GM12891 (cell line): ENCODE measurements at regions not wholly inside any gene's neighbourhood (a gene's known extent, or its start where the extent isn't known, plus 50 kb on each side); places are given as distances from the start of the nearest gene placed in this dataset.

Experiments used
- DNase-seq: peaks from one replicate; pipeline ENCODE4 v3.0.0; 2011; ENCODE audit warnings: low spot score; ENCODE audit not compliant: insufficient read length
- FAIRE-seq: peaks from 2 replicates; lab custom pipeline; 2011; peaks lifted over from hg19 to GRCh38; lab: Jason Lieb, UNC
- PAX5 ChIP-seq: IDR thresholded peaks from 2 replicates; pipeline ENCODE4 v1.6.1; 2011; ENCODE audit warnings: low read length, moderate library complexity, mild to moderate bottlenecking; ENCODE audit not compliant: insufficient read depth, severe bottlenecking
- POLR2A ChIP-seq: IDR thresholded peaks from 2 replicates; pipeline ENCODE4 v1.6.1; 2011; ENCODE audit warnings: low read depth, low read length, control low read depth
- POLR2AphosphoS5 ChIP-seq: IDR thresholded peaks from 2 replicates; pipeline ENCODE4 v1.6.1; 2011; ENCODE audit warnings: low read depth, low read length, control low read depth
- POU2F2 ChIP-seq: IDR thresholded peaks from 2 replicates; pipeline ENCODE4 v1.6.1; 2011; ENCODE audit warnings: low read depth, mild to moderate bottlenecking, control low read depth, low read length, moderate library complexity
- SPI1 ChIP-seq: IDR thresholded peaks from 2 replicates; pipeline ENCODE4 v1.6.1; 2011; ENCODE audit warnings: low read depth, low read length, control low read depth
- TAF1 ChIP-seq: IDR thresholded peaks from 2 replicates; pipeline ENCODE4 v1.6.1; 2011; ENCODE audit warnings: low read depth, low read length, control low read depth

DNA sequence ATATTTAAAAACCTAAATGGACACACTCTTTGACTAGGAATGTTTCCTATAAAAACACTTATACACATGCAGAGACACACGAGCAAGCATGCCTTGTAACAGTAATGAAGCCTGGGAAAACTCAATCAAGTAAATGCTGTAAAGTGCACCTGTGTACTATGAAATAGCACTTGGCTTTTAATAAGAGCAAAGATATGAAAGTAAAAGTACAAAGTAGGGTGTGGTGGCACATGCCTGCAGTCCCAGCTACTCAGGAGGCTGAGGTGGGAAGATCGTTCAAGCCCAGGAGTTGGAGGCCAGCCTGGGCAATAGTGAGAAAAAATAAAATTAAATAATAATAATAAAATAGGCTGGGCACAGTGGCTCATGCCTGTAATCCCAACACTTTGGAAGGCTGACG is 166.9 kb upstream of the GRK3 start:
- DNase-seq (no peak), FAIRE-seq (no peak)
- TF ChIP-seq POLR2A, result no peak
- no peak for TF ChIP-seq SPI1
- no peak for TF ChIP-seq POU2F2
- TF ChIP-seq POLR2AphosphoS5, result no peak
- TF ChIP-seq PAX5, result no peak
- no peak for TF ChIP-seq TAF1

DNA sequence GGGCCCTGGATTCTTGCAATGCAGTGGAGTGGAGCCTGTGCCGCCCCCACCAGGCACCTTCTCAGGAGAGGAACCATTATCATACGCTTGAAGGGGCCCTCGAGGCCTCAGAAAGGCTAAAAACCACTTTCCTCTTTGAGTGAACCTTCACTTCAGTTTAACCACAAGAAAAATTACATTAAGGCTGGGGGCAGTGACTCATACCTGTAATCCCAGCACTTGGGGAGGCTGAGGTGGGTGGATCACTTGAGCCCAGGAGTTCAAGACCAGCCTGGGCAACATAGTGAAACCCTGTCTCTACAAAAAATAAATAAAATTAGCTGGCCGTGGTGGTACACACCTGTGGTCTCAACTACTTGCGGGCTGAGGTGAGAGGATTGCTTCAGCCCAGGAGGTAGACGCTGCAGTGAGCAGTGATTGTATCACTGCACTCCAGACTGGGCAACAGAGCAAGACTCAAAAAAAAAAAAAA is 165.8 kb upstream of the GRK3 start:
- FAIRE-seq, result peak; percentile 85

DNA sequence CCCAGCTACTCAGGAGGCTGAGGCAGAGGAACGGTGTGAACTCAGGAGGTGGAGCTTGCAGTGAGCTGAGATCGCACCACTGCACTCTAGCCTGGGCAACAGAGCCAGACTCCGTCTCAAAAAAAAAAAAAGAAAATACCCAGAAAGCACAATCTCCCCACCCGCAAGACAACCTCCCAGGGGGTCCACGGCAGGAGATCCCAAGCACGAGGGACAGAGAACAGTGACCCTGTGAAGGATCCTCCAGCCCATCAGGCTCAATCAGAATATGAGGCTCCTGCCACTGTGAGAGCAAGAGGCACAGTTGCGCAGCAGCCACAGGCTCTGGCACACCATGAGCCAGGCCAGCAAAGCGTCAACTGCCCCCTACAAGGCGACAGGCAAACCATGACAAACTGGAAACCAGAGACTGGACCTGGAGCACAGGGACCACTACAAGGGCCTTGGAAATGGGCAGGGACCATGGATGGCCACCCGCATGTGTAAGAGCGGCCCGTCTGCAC is 164.8 kb upstream of the GRK3 start:
- DNase-seq, result no peak

More for the DNA sequence above, 165.8 kb upstream of the GRK3 start:
- peak; percentile 68 for DNase-seq
- TF ChIP-seq POU2F2 (peak; percentile 59; the same call in 1 of the 2 replicates), SPI1 (peak; percentile 42; the same call in 1 of the 2 replicates), PAX5 (peak; percentile 5)

DNA sequence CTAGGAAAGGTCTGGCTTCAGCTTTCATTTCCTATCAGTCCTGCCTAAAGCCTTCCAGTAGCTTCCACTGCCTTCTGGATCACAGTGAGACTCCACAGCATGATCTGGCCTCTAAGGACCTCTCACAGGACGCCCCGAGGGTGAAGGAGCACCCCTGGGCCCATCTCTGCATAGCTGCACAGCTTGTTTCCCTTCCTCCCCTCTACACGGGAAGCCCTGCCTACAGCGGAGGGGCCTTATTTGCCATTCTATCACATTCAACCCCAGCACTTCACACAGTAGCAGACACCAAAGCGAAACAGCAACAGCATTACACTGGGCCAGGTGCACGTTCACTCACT is 162.3 kb upstream of the GRK3 start:
- DNase-seq (no peak), FAIRE-seq (peak; percentile 97)
- peak; percentile 18; the same call in 1 of the 2 replicates for TF ChIP-seq POU2F2
- TF ChIP-seq POLR2AphosphoS5, result no peak
- TF ChIP-seq POLR2A, result no peak
- 0 out of 2 replicates have a peak, but pooled peaks have one; percentile 21 for TF ChIP-seq SPI1
- no peak for TF ChIP-seq TAF1
- TF ChIP-seq PAX5, result no peak

More for the DNA sequence above, 164.8 kb upstream of the GRK3 start:
- FAIRE-seq, result no peak
- TF ChIP-seq SPI1, result no peak
- no peak for TF ChIP-seq POU2F2
- TF ChIP-seq POLR2AphosphoS5, result no peak

DNA sequence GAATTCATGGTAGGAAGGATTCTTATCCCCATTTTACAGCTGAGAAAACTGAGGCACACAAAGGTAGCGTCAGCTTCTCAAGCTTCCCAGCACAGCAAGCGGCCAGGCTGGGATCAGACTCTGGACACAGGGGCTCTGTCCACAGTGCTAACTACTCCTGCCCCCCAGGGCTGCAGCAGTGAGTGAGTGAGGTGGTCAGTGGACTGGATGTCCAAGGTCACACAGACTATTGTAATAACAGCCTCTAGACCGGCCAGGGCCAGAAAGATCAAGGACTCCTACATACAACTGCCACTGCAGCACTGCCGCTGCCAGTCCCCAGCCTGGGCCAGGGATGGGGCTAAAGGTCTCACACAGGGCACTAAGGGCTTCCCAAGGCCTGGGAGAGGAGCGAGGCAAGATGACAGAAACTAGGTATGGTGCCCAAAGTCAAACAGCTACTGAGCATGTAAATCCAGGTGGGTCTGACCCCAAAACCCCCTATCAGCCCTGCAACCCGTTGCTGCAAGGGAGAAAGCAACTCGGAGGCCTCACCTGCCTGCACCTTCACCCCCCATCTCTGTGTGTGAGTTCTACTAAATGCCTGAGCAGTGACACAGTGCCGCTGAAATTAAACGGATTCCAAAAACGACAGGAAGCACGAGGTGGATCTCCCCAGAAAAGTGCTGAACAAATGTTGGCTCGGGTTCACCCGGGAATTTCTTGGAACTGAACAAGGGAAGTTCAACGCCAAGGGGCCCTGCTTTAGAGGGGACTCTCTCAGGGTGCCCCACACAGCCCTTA is 161.8 kb upstream of the GRK3 start:
- DNase-seq (no peak), FAIRE-seq (peak; percentile 58)
- TF ChIP-seq SPI1 (no peak), POLR2AphosphoS5 (no peak), POU2F2 (no peak), POLR2A (no peak), PAX5 (no peak), TAF1 (no peak)

DNA sequence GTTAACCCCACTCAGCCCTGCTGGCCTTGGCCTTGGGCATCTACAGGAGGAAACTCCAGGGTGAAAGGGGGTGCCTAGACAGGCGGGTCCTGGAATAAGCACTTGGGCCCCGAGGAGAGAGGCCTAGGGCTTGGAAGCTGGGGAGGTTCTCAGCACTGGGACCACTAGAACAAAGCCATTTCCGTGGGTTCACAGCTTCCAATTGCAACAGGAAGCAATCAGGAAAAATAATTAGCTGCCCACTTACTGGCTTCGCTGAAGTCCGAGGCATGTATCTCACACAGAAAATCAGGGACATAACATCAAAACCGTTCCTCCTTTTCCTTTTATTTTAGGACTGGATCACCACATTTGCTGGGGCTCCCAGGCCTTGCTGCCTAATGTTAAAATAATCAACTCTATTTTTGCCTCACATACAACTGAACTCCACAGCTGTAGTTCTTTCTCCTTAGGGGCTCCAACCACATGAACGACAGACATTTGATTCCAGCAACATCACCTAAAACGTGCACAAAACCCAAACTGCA is 161.1 kb upstream of the GRK3 start:
- TF ChIP-seq POLR2A (no peak), PAX5 (no peak), SPI1 (no peak), POLR2AphosphoS5 (no peak), TAF1 (no peak), POU2F2 (no peak)
- FAIRE-seq, result peak; percentile 89
- no peak for DNase-seq

DNA sequence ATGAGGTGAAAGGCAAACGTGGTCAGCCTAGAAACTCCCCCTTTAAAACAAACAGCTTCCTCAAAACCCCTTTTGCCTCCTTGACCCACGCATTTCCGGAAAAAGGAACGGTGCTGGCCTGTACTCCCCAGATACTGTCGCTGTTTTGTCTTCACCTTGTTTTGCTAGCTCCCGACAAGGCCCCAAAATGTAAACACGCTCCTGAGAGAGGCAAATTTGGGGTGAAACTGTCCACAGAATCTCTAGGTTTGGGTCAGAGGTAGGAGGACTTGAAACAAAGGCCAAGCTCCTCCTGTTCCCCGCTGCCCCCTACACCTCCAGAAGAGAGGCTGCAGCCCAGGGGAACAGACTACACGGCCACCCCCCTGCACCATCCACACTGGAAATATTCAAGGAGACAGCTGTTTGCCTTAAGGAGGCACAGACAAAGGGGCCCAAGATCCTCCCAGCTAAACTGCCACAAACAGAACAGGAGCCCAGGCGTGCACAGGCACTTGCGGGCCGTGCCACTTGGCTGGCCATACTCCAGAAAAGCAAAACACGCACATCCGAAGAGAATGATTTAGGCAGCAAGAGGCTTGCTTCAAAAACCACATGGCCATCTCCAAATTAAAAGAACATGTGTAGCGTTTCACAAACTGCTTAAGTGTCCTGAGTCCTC is 160.5 kb upstream of the GRK3 start:
- DNase-seq, result no peak
- FAIRE-seq, result peak; percentile 51
- TF ChIP-seq PAX5 (no peak), POU2F2 (0 out of 2 replicates have a peak, but pooled peaks have one; percentile 14), SPI1 (0 out of 2 replicates have a peak, but pooled peaks have one; percentile 5), TAF1 (no peak)

DNA sequence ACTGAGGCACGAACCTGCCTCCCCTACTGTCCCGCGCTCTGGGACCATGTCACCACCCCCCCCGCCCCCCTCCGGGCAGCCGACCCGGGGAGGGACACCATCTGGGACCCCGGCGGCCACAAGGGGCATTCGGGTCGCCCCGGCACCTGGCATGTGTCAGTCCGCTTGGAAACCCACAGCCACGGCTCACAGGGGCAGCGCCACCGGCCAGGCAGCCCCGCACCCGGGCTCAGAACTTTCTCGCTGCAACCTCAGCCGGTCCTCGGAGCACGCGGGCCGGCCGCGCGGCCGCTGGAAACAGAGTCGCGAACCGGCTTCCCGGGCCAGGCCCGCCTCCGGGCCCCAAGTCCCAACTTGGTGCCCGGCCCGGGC is 159.9 kb upstream of the GRK3 start:
- FAIRE-seq (no peak), DNase-seq (no peak)
- no peak for TF ChIP-seq PAX5
- TF ChIP-seq POLR2A, result no peak
- TF ChIP-seq SPI1, result no peak
- no peak for TF ChIP-seq POU2F2
- TF ChIP-seq POLR2AphosphoS5, result no peak
- no peak for TF ChIP-seq TAF1

DNA sequence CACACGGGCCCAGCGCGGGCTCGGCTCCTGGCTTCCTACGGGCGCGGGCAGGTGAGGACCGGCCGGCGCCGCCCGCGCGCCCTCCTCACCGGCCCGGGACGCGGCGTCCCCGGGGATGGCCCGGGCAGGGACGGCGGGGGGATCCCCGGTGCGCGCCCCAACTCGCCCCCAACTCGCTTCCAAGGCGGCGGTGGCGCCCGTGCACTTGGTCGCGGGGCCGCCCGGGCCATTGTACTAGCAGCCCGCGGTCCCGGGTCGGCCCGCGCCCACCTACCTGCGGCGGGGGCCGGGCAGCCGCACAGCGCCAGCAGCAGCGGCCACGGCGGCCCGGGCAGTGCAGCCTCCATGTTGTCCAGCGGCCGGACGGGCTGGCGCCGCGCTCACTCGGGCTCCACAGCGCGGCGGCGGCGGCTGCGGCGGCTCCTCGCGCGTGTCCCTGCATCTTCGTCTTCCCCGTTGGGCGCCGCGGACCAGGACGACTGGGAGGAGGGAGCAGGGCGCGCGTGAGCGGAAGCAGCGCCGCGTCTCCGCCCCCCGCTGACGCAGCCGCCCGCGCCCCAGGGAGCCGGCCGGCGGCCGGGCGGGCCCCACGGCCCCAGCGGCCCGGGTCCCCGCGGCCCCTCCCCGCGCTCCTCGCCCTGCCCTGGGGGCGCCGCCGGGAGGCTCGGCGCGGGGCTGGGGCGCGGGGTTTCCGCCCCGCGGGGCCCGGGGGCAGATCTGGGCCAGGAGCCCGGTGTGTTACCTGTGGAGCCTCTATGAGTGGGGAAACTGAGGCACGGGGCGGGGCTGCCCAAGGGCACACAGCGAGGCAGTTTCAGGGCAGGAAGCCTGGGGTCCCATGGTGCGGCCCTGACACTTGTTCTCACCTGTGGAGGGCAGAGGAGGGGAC is 159.3 kb upstream of the GRK3 start:
- peak; percentile 84 for FAIRE-seq
- no peak for TF ChIP-seq POU2F2
- no peak for TF ChIP-seq POLR2AphosphoS5
- no peak for TF ChIP-seq POLR2A
- TF ChIP-seq TAF1, result no peak
- TF ChIP-seq PAX5, result no peak
- TF ChIP-seq SPI1, result no peak
- DNase-seq, result peak; percentile 81
